Hypothalamus (tissue), 51 donors: ENCODE measurements at regions not wholly inside any gene's neighbourhood (a gene's known extent, or its start where the extent isn't known, plus 50 kb on each side); places are given as distances from the start of the nearest gene placed in this dataset.
"Not testable (repeated sequence)": the region's sequence is repeated elsewhere in the genome, so short reads cannot be mapped to it uniquely, and the experiment has no call there.

Source experiments
- DNase-seq, 51 donors: peaks; one replicate each; lab custom pipeline; 2025; lab: John Stamatoyannopoulos, UW

DNA sequence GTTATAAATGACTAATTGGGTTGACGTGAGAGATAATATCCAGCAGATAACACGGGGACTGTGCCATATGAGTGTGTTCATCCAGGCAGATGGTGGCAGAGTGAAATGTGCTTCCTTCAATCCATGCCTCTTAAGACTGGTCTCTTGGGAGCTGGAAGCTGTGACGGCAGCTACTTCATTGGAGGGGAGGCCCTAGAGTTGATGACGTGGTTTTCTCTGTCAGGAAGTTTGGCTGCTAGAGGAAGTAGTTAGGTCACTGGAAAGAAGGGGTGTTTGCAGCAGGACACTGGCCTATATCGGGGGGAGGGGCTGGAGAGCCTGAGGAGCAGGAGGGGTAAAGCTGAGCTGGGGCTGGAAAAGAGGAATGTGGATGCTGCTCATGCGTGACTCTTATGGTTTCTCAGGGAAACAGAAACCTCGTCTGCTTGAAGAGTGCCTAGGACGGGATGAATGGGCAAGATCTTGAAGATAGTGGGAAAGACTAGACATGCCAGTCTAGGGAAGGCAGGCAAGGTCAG is 3051.6 kb downstream of the RPIA start:
- DNase-seq = not testable (repeated sequence)

GRCh38 chr2:91743910-91744309 is 3052.4 kb downstream of the RPIA start:
- DNase-seq = not testable (repeated sequence)

DNA sequence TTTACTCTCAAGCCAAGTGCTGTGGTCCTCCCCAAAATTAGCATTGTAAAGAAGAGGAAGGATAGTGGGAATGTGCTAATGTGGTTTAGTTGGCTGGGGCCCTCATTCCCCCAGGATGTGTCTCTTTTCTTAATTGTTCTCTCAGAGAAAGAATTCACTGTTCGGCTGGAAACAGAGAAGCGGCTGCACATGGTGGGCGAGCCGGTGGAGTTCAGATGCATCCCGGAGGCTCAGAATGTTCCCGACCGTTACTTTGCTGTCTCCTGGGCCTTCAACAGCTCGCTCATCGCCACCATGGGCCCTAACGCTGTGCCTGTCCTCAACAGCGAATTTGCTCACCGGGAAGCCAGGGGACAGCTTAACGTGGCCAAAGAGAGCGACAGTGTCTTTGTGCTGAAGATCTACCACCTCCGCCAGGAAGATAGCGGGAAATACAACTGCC is 3053.2 kb downstream of the RPIA start:
- not testable (repeated sequence) for DNase-seq

GRCh38 chr2:91748902-91749301 is 3057.4 kb downstream of the RPIA start:
- DNase-seq = no peak

DNA sequence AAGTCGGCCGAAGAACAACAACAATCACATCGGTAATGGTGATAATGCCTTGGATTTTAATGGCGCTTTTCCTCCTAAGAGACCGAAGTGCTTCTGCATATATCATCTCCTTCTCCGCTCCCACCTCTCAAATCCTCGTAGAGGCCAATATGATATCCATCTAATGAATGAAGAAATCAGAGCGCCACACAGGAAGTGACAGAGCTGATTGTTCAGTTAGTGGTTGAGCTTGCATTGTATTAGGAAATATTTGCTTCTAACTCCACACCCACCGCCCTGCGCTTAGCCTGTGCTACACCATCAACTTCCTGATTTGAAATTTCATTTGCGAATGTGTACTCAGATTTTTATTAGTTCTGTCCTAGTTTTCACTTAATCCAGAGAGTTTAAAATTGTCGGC is 3058.2 kb downstream of the RPIA start:
- DNase-seq = not testable (repeated sequence)

GRCh38 chr2:91759361-91759941 is 3068.0 kb downstream of the RPIA start:
- not testable (repeated sequence) for DNase-seq

GRCh38 chr2:91760672-91761071 is 3069.2 kb downstream of the RPIA start:
- not testable (repeated sequence) for DNase-seq

GRCh38 chr2:91762312-91762711 is 3070.8 kb downstream of the RPIA start:
- not testable (repeated sequence) for DNase-seq

DNA sequence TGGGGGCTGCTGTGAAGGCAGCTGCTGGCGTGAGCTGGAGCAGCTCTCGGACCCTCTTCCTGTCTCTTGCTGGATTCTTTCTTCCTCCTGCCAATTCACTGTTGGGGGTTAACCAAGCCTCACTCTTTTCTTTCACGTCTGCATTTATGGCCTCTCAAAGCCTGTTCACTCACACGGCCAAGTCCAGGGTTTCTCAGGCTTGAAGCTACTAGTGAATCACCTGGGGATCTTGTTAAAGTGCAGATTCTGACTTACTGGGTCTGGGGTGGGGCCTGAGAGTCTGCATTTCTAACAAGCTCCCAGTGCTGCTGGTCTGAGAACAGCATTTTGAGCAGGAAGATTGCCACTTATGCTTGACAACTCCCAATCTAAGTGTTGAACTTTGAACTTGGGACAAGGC is 3072.2 kb downstream of the RPIA start:
- DNase-seq = peak in 1 of 51 donors; percentile 5

DNA sequence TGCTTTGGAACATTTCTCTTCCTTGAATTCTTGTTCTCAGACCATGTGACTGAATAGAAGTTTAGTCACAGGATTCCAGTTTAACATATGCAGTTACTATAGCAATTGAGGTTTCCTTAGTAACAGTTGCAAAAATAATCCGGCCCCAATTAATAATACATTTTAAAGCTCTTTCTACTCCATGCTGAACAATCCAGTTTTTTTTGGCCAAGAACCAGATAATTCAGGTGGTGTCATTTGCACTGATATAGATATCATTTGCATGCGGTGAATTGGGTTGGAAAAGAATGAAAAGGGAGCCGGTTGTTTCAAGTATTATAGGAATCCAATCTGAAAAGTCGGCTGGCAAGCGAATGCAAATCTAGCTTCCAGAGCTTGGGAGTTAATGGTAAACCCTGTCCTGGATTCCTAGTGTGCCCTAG is 3073.1 kb downstream of the RPIA start:
- peak in 1 of 51 donors; percentile 39 for DNase-seq

- not testable (repeated sequence) for DNase-seq
These were observed 3073.7 kb downstream of the RPIA start for GRCh38 chr2:91765018-91765754.

DNA sequence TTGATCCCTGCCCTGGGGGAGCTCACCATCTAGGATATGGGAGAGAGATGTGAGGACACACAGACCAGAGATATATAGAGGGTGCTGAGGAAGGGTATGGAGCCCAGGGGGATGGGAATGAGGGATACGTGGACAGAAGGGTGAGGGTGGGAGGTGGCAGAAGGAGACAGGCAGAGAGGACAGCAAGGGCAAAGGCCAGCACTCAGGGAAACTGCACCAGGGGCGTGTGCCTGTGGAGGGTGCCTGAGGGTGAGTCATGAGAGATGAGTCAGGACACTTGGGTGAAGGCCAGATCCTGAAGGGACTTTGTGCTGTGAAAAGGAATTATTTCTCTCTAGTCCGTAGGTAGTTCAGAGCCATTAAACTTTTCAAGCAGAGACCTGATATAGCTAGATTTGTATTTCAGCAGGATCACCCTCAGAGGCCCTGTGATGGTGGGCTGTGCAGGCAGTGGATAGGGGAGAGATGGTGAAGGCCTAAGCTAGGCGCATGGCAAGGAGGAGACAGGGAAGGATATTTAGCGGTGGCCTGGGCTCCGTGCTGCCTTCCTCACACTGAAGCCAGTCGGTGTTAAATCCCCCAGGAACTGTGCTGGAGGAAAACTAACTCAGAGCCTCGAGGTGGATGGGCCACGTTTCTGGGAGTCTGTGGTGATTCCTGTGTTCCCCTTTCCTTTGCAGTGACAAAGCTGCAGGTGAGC is 3075.0 kb downstream of the RPIA start:
- DNase-seq = peak in 1 of 51 donors; percentile 10

- DNase-seq = not testable (repeated sequence)
These were observed 3076.8 kb downstream of the RPIA start for GRCh38 chr2:91768301-91768700.

DNA sequence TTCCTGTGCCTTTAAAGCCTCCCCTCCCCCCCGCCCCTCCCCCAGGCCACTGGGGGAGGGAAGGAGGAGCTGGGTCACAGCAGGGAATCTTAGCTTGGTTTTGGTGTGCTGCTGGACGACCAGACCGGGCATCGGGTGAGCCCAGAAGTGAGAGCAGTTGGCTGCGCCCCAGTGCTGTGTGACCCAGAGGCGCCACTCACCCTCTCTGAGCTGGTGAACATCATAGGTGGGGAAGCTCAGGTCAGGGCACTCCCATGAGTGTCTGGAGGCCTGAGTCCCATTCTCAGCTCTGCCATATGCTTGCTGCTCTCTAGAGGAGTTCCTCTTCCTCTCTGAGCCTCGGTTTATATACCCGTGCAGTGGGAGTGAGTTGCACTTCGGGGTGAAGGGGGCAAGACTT is 3077.5 kb downstream of the RPIA start:
- DNase-seq = not testable (repeated sequence)

DNA sequence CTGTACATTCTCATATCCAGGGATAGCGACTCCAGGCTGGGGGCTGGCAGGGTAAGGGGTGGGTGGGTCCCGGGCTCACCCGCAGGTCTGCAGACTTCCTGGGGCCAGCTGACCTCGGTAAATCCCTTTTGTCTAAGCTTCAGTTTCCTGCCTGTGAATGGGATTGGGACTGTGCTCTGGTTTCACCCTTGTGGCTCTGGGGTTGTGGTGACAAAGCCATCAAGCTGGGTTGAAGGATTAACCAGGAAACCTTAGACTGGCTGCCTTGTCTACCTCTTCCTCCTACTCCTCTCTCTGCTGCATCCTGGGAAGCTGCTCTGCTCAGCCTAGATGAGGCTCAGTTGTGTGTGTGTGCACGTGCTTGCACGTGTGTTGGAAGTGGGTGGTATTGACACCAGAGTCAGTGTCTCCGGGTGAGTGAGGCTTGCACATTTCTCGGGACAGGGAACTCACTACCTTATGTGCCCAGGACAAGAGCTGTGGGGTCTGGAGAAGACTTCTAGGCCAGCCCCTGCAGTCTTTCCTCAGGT is 3078.6 kb downstream of the RPIA start:
- DNase-seq = not testable (repeated sequence)

DNA sequence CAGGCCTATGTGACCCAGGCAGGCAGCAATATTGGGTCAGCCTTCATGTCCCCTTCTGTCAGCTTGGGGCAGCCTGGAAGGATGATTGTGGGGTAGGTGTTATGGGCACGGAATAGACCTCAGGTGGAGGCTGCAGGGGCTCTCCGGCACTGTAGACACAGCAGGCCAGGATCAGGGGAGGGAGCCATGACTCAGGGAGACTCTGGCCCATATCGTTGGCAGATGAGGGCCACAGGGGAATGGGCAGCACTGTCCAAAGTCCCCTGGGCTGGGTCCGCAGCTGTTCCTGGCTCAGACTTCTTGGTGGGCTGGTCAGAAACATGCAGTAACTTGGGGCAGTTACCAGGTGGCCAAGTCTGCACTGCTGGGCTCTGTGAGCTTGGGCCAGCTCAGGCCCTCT is 3080.1 kb downstream of the RPIA start:
- DNase-seq = not testable (repeated sequence)

DNA sequence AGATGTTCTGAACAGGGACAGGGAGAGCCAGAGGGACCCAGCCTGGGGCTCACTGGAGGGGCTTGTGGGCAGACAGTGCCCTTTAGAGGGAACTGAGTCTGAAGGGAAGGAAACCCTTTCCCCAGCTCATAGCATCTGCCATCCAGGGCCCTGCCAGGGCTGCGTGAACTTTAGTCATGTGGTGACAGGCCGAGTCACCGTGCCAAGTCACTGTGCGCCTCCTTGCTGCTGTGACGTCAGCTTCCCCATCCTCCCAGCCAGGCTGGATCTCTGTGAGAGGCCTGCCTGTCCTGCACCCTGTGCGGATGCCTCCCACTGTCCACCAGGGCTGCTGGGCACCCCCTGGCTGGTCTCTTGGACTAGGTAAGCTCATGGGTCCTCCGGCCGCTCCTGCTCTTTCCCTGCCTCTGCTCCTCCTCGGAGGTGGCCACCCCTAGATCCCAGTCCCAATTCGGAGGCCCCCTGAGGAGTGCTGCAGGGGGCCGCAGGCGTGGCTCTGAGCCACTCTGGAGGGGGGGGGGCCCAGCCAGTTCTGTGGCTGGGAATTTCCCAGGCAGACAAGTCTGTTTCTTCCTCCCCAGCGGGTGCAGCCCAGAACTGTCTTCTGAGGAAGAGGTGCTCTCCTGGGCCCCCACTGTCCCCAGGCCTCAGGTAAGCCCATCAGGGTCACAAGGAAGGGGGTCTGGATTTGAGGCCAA is 3080.9 kb downstream of the RPIA start:
- not testable (repeated sequence) for DNase-seq

- DNase-seq = not testable (repeated sequence)
These were observed 3082.3 kb downstream of the RPIA start for GRCh38 chr2:91773810-91774209.

DNA sequence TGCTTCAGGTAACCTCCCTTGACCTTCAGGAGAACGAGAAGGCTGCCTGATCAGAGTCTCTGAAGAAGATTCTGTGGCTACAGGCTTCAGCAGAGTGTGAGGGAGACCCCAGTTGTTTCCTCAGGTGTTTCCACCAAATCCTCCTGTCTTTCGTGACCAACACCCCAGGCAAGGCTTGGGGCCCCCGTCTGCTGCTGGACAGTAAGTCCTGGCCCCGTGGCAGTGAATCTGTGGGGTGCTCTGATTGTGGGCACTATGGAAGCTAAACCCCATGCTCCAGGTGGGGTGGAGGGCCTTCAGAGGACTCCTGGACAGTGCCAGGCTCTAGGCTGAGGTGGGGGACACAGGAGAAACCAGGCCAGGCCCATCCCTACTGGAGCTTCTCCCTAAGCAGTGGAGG is 3083.7 kb downstream of the RPIA start:
- DNase-seq = not testable (repeated sequence)

GRCh38 chr2:91780324-91780723 is 3088.9 kb downstream of the RPIA start:
- not testable (repeated sequence) for DNase-seq
